ENCODE measurements at regions not wholly inside any gene's neighbourhood (a gene's known extent, or its start where the extent isn't known, plus 50 kb on each side); places are given as distances from the start of the nearest gene placed in this dataset.

- TF ChIP-seq, protein P1, sequence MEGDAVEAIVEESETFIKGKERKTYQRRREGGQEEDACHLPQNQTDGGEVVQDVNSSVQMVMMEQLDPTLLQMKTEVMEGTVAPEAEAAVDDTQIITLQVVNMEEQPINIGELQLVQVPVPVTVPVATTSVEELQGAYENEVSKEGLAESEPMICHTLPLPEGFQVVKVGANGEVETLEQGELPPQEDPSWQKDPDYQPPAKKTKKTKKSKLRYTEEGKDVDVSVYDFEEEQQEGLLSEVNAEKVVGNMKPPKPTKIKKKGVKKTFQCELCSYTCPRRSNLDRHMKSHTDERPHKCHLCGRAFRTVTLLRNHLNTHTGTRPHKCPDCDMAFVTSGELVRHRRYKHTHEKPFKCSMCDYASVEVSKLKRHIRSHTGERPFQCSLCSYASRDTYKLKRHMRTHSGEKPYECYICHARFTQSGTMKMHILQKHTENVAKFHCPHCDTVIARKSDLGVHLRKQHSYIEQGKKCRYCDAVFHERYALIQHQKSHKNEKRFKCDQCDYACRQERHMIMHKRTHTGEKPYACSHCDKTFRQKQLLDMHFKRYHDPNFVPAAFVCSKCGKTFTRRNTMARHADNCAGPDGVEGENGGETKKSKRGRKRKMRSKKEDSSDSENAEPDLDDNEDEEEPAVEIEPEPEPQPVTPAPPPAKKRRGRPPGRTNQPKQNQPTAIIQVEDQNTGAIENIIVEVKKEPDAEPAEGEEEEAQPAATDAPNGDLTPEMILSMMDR (IDR thresholded peaks at IDR 0.05; ENCODE audit: low read length, missing control alignments) = no peak
- H3K4me3 ChIP-seq (replicated peaks; ENCODE audit: low read depth, low read length) = no peak overlapping the region
- DNase-seq (ENCODE audit: low read depth) = no peak
Measured at GRCh38 chr4:11197631-11198341, 230.9 kb downstream of the HS3ST1 start.

- H3K4me3 ChIP-seq (replicated peaks; ENCODE audit: low read depth, low read length) = no peak overlapping the region
- TF ChIP-seq, protein P1 (IDR thresholded peaks at IDR 0.05; ENCODE audit: low read length, missing control alignments) = no peak
- DNase-seq (ENCODE audit: low read depth) = no peak
Measured at GRCh38 chr4:11196927-11197522, 231.7 kb downstream of the HS3ST1 start.

DNA sequence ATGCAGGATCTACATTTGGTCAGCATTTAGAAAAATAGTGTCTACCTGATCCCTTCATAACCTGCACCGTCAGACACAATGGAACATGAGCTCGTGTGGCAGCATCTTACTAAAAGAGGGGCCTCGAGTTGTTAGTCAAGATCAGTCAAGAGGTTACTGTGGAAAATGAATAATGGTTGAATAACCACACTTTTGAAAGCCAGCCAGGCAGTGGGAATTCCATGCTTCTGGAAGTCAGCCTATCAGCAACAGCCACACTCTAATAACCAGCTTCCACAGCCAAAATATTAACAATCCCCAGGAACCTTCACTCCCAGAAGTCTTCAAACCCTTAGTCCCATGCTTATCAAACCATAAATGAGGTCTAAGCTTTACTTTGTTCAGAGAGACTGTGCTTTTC lies 234.3 kb downstream of the HS3ST1 start:
- H3K4me3 ChIP-seq (replicated peaks; ENCODE audit: low read depth, low read length) = no peak overlapping the region
- peak; percentile 6 for DNase-seq (ENCODE audit: low read depth)
- TF ChIP-seq, protein P1 (IDR thresholded peaks at IDR 0.05; ENCODE audit: low read length, missing control alignments) = no peak

DNA sequence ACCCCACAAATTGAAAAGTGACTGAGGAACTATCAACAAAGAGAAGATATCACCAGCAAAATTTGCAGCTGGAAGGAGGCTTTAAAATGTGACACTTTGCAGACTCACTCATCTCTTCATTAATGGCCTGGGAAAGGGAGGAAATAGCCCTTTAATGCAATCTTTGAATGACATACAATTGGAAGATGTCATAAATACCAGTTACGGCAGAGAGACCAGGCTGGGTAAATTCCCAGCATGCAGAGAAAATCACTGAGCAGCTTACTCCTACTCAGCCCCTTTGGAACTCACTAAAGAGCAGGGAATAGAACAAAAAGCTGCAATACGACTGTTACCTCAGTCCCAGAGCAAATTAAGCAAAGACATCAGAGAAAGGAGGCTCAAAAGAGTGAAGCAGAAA lies 238.9 kb downstream of the HS3ST1 start:
- H3K4me3 ChIP-seq (replicated peaks; ENCODE audit: low read depth, low read length) = no peak overlapping the region
- TF ChIP-seq, protein P1 (IDR thresholded peaks at IDR 0.05; ENCODE audit: low read length, missing control alignments) = no peak
- no peak for DNase-seq (ENCODE audit: low read depth)

DNA sequence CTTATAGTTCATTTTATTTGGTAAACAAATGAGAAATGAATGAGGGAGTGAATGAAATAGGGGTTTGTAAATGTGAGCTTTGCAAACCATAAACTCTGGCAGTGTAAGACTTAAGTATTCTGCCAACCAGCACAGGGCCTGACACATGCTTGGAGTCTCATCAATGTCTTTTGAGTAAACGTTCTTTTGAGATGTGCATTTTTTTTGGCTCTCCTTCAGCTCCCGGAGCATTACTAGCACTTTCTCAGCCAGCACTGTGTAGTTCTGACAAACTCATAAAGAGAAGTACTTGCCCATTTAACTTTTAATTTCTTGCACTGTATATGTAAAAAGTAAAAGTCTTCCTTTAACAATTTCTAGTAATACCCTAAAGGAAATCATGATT lies 245.3 kb downstream of the HS3ST1 start:
- no peak overlapping the region for H3K4me3 ChIP-seq (replicated peaks; ENCODE audit: low read depth, low read length)
- TF ChIP-seq, protein P1 (IDR thresholded peaks at IDR 0.05; ENCODE audit: low read length, missing control alignments) = no peak
- DNase-seq (ENCODE audit: low read depth) = no peak

DNA sequence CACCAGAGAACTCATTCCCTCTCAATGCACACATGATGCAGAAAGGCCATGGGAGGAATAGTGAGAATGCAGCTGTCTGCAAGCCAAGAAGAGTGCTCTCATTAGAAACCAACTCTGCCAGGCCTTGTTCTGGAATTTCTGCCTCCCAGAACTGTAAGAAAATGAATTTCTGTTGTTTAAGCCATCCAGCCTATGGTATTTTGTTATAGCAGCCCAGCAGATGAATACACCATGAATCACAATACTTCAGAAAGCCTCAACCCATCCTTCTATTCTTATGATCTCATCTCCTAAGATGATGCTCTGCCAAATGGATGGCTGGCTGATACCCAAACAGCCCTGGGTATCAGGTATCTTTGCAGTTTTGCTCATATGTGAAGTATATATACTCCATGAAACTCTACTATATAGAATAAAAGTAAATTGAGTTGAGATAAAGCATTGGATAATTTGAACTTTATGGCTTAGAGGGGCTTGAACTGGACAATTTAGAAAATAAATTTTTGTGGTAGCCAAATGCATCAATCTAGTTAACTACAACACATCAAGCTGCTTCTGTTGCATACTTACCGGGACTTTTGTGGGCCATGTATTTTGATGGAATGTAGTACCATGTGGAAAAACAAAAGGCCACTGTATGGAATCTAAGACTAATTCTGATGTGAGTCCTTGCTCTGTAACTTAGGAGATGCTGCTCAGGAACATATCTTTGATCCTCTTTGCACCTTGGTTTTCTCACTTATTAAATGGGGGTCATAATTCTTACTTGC lies 245.9 kb downstream of the HS3ST1 start:
- peak; percentile 9 for DNase-seq (ENCODE audit: low read depth)
- H3K4me3 ChIP-seq (replicated peaks; ENCODE audit: low read depth, low read length) = no peak overlapping the region
- TF ChIP-seq, protein P1 (IDR thresholded peaks at IDR 0.05; ENCODE audit: low read length, missing control alignments) = no peak
